Thyroid gland (tissue), 4 donors: ENCODE measurements at regions not wholly inside any gene's neighbourhood (a gene's known extent, or its start where the extent isn't known, plus 50 kb on each side); places are given as distances from the start of the nearest gene placed in this dataset.

ENCODE experiments used
- CTCF ChIP-seq, 6 experiments: fragments of 200-600 bp in 3 of 6; fragments of 450-650 bp in 3 of 6; sonication (generic) in 3 of 6; IDR thresholded peaks; one replicate each; pipeline ENCODE4 v1.5.1; 2016 to 2019; ENCODE audit warnings: antibody characterized with exemption in 6 of 6, mild to moderate bottlenecking in 2 of 6, inconsistent platforms in 1 of 6, moderate library complexity in 1 of 6
- POLR2A ChIP-seq, 2 donors: fragments of 450-650 bp; IDR thresholded peaks; one replicate each; pipeline ENCODE4 v1.6.1; 2017; ENCODE audit warnings: antibody characterized with exemption in 2 of 2, mild to moderate bottlenecking in 2 of 2, moderate library complexity in 1 of 2

GRCh38 chr12:91343010-91343409 is 160.4 kb upstream of the DCN start:
- TF ChIP-seq POLR2A (IDR thresholded peaks at IDR 0.05) (no peak), CTCF (IDR thresholded peaks at IDR 0.05) (no peak)
